IPS DF 6.9 (cell line): ENCODE measurements at regions not wholly inside any gene's neighbourhood (a gene's known extent, or its start where the extent isn't known, plus 50 kb on each side); places are given as distances from the start of the nearest gene placed in this dataset.

Experiments used
- DNase-seq: peaks from one replicate; pipeline ENCODE4 v3.0.0-alpha.2; 2013; ENCODE audit warnings: low read depth, low spot score
- H3K27ac ChIP-seq: one replicate; pipeline ENCODE4 v1.5.1; 2013; ENCODE audit warnings: low read length, control low read depth
- H3K27me3 ChIP-seq: 2 replicates; pipeline ENCODE4 v1.6.1; 2013; ENCODE audit warnings: mild to moderate bottlenecking, low read length; ENCODE audit not compliant: control insufficient read depth, insufficient read depth
- H3K36me3 ChIP-seq: 2 replicates; pipeline ENCODE4 v1.6.1; 2013; ENCODE audit warnings: low read length; ENCODE audit not compliant: control insufficient read depth, insufficient read depth
- H3K4me1 ChIP-seq: 2 replicates; pipeline ENCODE4 v1.6.1; 2013; ENCODE audit warnings: low read length; ENCODE audit not compliant: control insufficient read depth, insufficient read depth
- H3K4me3 ChIP-seq: 2 replicates; pipeline ENCODE4 v1.5.1; 2013; ENCODE audit warnings: mild to moderate bottlenecking, low read length
- H3K9me3 ChIP-seq: 2 replicates; pipeline ENCODE4 v1.6.1; 2013; ENCODE audit warnings: low read length, inconsistent platforms; ENCODE audit not compliant: control insufficient read depth, insufficient read depth
- WGBS: extraction: QIAGEN DNeasy Blood & Tissue Kit; methylation state at CpG from one replicate; pipeline ENCODE4 v1.1.7; 2013; ENCODE audit warnings: mixed read lengths, missing lambda C conversion rate; ENCODE audit not compliant: insufficient read length, insufficient coverage; 5-methylcytosine and 5-hydroxymethylcytosine counted together

DNA sequence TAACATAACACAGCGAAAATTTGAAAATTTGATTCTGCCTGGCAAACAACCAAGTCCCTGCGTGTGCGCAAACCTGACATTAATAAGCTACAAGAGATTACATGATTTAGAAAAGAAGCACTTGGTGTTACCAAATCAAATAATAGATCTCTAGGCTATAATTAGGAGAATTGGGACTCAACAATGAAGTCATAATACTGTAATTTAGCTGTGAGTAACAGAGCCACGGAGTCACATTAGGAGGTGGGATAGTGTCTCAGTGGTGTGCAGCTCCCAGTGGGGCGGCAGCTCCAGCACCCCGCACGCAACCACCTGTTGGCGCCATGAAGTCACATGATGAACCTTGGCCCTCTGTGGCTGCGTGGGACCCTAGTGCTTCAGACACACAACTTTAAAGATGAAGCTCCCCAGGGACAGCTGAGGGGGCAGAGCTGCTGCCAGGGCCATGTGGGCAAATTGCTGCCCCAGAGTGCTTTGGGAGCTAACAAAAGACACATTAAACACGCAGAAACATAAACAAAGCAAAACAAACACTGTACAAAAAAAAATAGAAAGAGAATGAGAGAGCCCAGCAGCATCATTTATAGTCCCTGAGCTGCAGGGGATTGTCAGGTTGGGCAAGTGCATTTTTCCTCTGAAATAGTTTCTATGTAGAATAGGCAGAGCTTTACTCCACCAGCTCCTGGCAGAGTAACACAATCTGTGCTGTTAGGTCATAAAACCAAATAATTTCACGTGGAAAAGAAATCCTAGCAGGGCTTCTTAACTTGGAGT lies 605.6 kb downstream of the SOX6 start:
- Histone ChIP-seq H3K4me3 (no peak overlapping the region), H3K27me3 (no peaks in the 10 kb centered on the region), H3K4me1 (no peaks in the 10 kb centered on the region), H3K36me3 (no peaks in the 10 kb centered on the region), H3K9me3 (no peaks in the 10 kb centered on the region), H3K27ac (no peak overlapping the region)
- WGBS = no CpG with 5 or more reads among the region's 11 CpGs
- DNase-seq = no peak

DNA sequence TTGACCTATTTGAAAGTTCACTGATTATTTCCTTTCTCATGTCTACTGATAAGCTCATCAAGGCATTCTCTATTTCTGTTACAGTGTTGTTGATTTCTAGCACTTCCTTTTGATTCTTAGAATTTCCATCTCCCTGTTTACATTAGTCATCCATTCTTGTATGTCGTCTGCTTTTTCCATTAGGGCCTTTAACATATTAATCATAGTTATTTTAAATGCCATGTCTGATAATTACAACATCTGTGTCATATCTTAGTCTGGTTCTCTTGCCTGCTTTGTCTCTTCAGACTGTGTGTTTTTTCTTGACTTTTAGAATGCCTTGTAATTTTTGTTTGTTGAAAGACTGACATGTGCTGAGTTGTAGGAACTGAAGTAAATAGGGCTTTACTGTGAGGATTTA lies 602.1 kb downstream of the SOX6 start:
- H3K27me3 ChIP-seq = no peaks in the 10 kb centered on the region
- no peaks in the 10 kb centered on the region for H3K9me3 ChIP-seq
- no peaks in the 10 kb centered on the region for H3K4me1 ChIP-seq
- H3K36me3 ChIP-seq = no peaks in the 10 kb centered on the region
- WGBS = no CpG with 5 or more reads among the region's 1 CpG
- H3K4me3 ChIP-seq = no peak overlapping the region
- no peak for DNase-seq
- no peak overlapping the region for H3K27ac ChIP-seq

- Histone ChIP-seq H3K36me3 (no peaks in the 10 kb centered on the region), H3K9me3 (no peaks in the 10 kb centered on the region), H3K27me3 (no peaks in the 10 kb centered on the region), H3K4me1 (no peaks in the 10 kb centered on the region), H3K4me3 (no peak overlapping the region), H3K27ac (no peak overlapping the region)
- no peak for DNase-seq
- no CpG with 5 or more reads among the region's 16 CpGs for WGBS
Measured at GRCh38 chr11:15757048-15757698, 599.2 kb downstream of the SOX6 start.

GRCh38 chr11:15758857-15759465 lies 597.4 kb downstream of the SOX6 start:
- H3K27me3 ChIP-seq = no peaks in the 10 kb centered on the region
- no peaks in the 10 kb centered on the region for H3K9me3 ChIP-seq
- H3K27ac ChIP-seq = no peak overlapping the region
- DNase-seq = no peak
- H3K4me1 ChIP-seq = no peaks in the 10 kb centered on the region
- no peak overlapping the region for H3K4me3 ChIP-seq
- WGBS = no CpG with 5 or more reads among the region's 10 CpGs
- H3K36me3 ChIP-seq = no peaks in the 10 kb centered on the region

DNA sequence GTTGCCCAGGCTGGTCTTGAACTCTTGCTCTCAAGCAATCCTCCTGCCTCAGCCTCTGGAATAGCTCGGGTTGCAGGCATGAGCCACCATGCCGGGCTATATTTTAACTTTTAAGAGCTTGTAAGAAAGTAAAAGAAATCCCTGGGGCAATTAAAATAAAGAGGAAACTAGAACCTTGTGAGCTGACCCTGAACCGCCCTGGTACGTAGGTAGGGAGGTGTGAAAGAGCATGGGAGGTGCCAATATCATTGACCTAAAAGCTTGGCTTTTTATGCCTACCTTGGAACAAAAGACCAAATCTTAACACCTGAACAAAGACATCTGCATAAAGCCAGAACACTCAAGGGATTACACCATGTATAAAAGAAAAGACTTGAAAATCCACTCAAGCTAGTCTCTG lies 595.1 kb downstream of the SOX6 start:
- no peak for DNase-seq
- Histone ChIP-seq H3K36me3 (no peaks in the 10 kb centered on the region), H3K27ac (no peak overlapping the region), H3K27me3 (no peaks in the 10 kb centered on the region), H3K9me3 (no peaks in the 10 kb centered on the region), H3K4me1 (no peaks in the 10 kb centered on the region), H3K4me3 (no peak overlapping the region)
- no CpG with 5 or more reads among the region's 4 CpGs for WGBS

GRCh38 chr11:15764326-15764725 lies 592.0 kb downstream of the SOX6 start:
- WGBS = no CpG with 5 or more reads among the region's 1 CpG
- no peaks in the 10 kb centered on the region for H3K36me3 ChIP-seq
- no peak overlapping the region for H3K27ac ChIP-seq
- no peaks in the 10 kb centered on the region for H3K4me1 ChIP-seq
- no peak for DNase-seq
- H3K27me3 ChIP-seq = no peaks in the 10 kb centered on the region
- no peaks in the 10 kb centered on the region for H3K9me3 ChIP-seq
- no peak overlapping the region for H3K4me3 ChIP-seq

DNA sequence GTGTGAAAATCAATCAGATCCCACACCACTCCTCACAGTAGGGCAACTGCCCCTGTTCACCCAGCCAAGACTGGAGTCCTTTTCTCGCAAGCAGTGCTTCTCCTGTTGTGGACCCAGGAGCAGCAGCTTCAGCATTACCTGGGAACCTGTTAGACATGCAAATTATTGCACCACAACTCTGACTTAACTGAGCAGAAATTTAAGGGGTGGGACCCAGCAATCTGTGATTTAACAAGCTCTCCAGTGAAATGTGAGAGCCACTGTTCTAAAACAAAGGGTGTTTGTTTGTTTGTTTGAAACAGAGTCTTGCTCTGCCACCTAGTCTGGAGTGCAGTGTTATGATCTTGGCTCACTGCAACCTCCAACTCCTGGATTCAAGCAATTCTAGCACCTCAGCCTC lies 591.4 kb downstream of the SOX6 start:
- DNase-seq = no peak
- Histone ChIP-seq H3K27ac (no peak overlapping the region), H3K27me3 (no peaks in the 10 kb centered on the region)

GRCh38 chr11:15765530-15765929 lies 590.8 kb downstream of the SOX6 start:
- Histone ChIP-seq H3K36me3 (no peaks in the 10 kb centered on the region), H3K4me3 (no peak overlapping the region), H3K27me3 (no peaks in the 10 kb centered on the region), H3K4me1 (no peaks in the 10 kb centered on the region; the same call in 1 of the 2 replicates), H3K9me3 (no peaks in the 10 kb centered on the region), H3K27ac (no peak overlapping the region)
- no CpG with 5 or more reads among the region's 3 CpGs for WGBS
- DNase-seq = no peak

More for the DNA sequence above, 591.4 kb downstream of the SOX6 start:
- Histone ChIP-seq H3K36me3 (no peaks in the 10 kb centered on the region), H3K9me3 (no peaks in the 10 kb centered on the region), H3K4me1 (no peaks in the 10 kb centered on the region), H3K4me3 (no peak overlapping the region)
- WGBS = no CpG with 5 or more reads among the region's 1 CpG

- Histone ChIP-seq H3K9me3 (no peaks in the 10 kb centered on the region), H3K4me1 (no peaks in the 10 kb centered on the region; the same call in 1 of the 2 replicates), H3K4me3 (no peak overlapping the region), H3K27me3 (no peaks in the 10 kb centered on the region), H3K27ac (no peak overlapping the region), H3K36me3 (no peaks in the 10 kb centered on the region)
- WGBS = no CpG with 5 or more reads among the region's 5 CpGs
- DNase-seq = no peak
Measured at GRCh38 chr11:15768321-15768720, 588.0 kb downstream of the SOX6 start.

- H3K4me3 ChIP-seq = no peak overlapping the region
- H3K36me3 ChIP-seq = no peaks in the 10 kb centered on the region
- WGBS = no CpG with 5 or more reads among the region's 3 CpGs
- H3K4me1 ChIP-seq = no peaks in the 10 kb centered on the region; the same call in 1 of the 2 replicates
- H3K27ac ChIP-seq = no peak overlapping the region
- H3K27me3 ChIP-seq = no peaks in the 10 kb centered on the region
- DNase-seq = no peak
- no peaks in the 10 kb centered on the region for H3K9me3 ChIP-seq
Measured at GRCh38 chr11:15769203-15769602, 587.1 kb downstream of the SOX6 start.
